ENCODE measurements at regions not wholly inside any gene's neighbourhood (a gene's known extent, or its start where the extent isn't known, plus 50 kb on each side); places are given as distances from the start of the nearest gene placed in this dataset.

GRCh38 chr3:102676424-102676823 lies 241.6 kb downstream of the ZPLD1 start:
- TF ChIP-seq CTCF (IDR thresholded peaks at IDR 0.05) (no peak), POLR2A (IDR thresholded peaks at IDR 0.05) (no peak)
